Prostate gland (tissue), 2 donors: ENCODE measurements at regions not wholly inside any gene's neighbourhood (a gene's known extent, or its start where the extent isn't known, plus 50 kb on each side); places are given as distances from the start of the nearest gene placed in this dataset.

Experiments
- DNase-seq: peaks from one replicate; pipeline ENCODE4 v3.0.0-alpha.2; 2019; ENCODE audit warnings: low spot score
- H3K27ac ChIP-seq, 2 donors: fragments of 200-600 bp; sonication (generic); 2 replicates each; pipeline ENCODE4 v1.5.1; 2017 to 2019
- H3K27me3 ChIP-seq: fragments of 200-600 bp; sonication (generic); replicated peaks from 2 replicates; pipeline ENCODE4 v1.5.1; 2019; ENCODE audit not compliant: insufficient read depth
- H3K36me3 ChIP-seq, 2 donors: fragments of 200-600 bp; sonication (generic); 1 replicate in 1 of 2; 2 replicates in 1 of 2; pipeline versions ENCODE4 v1.5.1 to v1.8.1; 2017 to 2019
- H3K4me1 ChIP-seq: fragments of 200-600 bp; sonication (generic); replicated peaks from 2 replicates; pipeline ENCODE4 v1.5.1; 2019
- H3K4me3 ChIP-seq, 2 donors: fragments of 200-600 bp; sonication (generic); 2 replicates each; pipeline ENCODE4 v1.5.1; 2017 to 2019
- H3K9me3 ChIP-seq: fragments of 200-600 bp; sonication (generic); 2 replicates; pipeline ENCODE4 v1.5.1; 2017
- POLR2A ChIP-seq: fragments of 450-650 bp; IDR thresholded peaks from one replicate; pipeline ENCODE4 v1.6.1; 2016; ENCODE audit warnings: antibody characterized with exemption, mild to moderate bottlenecking
- POLR2AphosphoS5 ChIP-seq: sonication (generic); formaldehyde crosslinking; IDR thresholded peaks from one replicate; pipeline ENCODE4 v1.6.1; 2017; ENCODE audit warnings: antibody characterized with exemption
- WGBS: methylation state at CpG from one replicate; pipeline ENCODE4 v1.1.5; 2018; 5-methylcytosine and 5-hydroxymethylcytosine counted together
- intact Hi-C: fragments of 100-400 bp; cut with DNase I; formaldehyde crosslinking; loops from one replicate; pipeline ENCODE4 v1.14.2; 2022
- TF ChIP-seq, protein P1 (sequence below), 4 experiments: fragments of 200-600 bp in 2 of 4; fragments of 450-650 bp in 2 of 4; sonication (generic) in 2 of 4; IDR thresholded peaks; 1 replicate in 3 of 4; 2 replicates in 1 of 4; pipeline ENCODE4 v1.5.1; 2016 to 2019; ENCODE audit warnings: antibody characterized with exemption in 4 of 4, mild to moderate bottlenecking in 2 of 4, moderate library complexity in 2 of 4

DNA sequence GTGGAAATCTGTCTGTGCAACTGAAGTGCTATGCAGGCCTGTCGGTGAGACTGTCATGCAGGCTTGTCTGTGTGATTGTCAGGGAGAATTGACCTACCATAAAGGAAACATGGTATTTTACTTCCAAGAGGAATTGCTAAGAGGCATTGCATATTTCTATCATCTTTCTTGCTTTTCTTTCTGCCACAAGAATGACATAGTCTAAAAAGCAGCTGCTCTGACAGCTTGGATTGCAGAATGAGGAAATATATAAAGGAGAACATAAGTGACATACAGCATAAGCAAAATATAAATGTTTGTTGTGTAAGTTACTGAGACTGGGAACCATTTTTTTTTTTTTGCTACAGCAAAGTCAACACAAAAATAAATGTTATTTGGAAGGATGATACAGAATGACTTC lies 105.1 kb downstream of the MANEA start:
- no peaks in the 10 kb centered on the region for H3K4me1 ChIP-seq
- TF ChIP-seq POLR2A (no peak), POLR2AphosphoS5 (no peak)
- TF ChIP-seq, protein P1, sequence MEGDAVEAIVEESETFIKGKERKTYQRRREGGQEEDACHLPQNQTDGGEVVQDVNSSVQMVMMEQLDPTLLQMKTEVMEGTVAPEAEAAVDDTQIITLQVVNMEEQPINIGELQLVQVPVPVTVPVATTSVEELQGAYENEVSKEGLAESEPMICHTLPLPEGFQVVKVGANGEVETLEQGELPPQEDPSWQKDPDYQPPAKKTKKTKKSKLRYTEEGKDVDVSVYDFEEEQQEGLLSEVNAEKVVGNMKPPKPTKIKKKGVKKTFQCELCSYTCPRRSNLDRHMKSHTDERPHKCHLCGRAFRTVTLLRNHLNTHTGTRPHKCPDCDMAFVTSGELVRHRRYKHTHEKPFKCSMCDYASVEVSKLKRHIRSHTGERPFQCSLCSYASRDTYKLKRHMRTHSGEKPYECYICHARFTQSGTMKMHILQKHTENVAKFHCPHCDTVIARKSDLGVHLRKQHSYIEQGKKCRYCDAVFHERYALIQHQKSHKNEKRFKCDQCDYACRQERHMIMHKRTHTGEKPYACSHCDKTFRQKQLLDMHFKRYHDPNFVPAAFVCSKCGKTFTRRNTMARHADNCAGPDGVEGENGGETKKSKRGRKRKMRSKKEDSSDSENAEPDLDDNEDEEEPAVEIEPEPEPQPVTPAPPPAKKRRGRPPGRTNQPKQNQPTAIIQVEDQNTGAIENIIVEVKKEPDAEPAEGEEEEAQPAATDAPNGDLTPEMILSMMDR (IDR thresholded peaks at IDR 0.05) = no peak
- H3K36me3 ChIP-seq = no peaks in the 10 kb centered on the region
- intact Hi-C loops = no loop called here
- H3K4me3 ChIP-seq = no peak overlapping the region
- 52% methylated on average over 1 of the region's 1 CpG for WGBS
- H3K27ac ChIP-seq = no peak overlapping the region
- no peaks in the 10 kb centered on the region for H3K27me3 ChIP-seq
- H3K9me3 ChIP-seq = no peaks in the 10 kb centered on the region
- no peak for DNase-seq

DNA sequence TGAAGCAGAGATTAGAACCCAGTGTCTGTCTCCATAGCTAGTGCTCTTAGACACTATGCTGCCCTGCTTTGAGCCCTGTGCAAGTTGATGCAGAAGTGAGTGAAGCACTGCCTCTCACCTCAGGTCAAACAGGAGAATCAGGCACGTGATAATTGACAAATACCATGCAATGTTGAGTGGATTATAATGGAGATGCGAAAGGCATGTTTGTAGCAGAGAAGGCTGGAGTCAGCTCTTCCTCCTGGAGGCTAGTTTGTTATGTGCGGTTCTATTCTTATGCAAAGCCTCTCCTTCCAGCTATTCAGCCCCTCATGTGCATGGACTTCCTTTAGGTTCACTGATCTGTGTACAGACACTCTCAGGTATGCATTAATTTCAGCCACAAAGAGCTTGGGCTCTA lies 108.5 kb downstream of the MANEA start:
- TF ChIP-seq POLR2AphosphoS5 (no peak), POLR2A (no peak)
- TF ChIP-seq, protein P1 (IDR thresholded peaks at IDR 0.05) = no peak
- Histone ChIP-seq H3K27ac (no peak overlapping the region), H3K4me3 (no peak overlapping the region), H3K36me3 (no peaks in the 10 kb centered on the region), H3K27me3 (no peaks in the 10 kb centered on the region), H3K9me3 (no peaks in the 10 kb centered on the region), H3K4me1 (no peaks in the 10 kb centered on the region)
- DNase-seq = no peak
- intact Hi-C loops = no loop called here
- WGBS = 68% methylated on average over 3 of the region's 3 CpGs

DNA sequence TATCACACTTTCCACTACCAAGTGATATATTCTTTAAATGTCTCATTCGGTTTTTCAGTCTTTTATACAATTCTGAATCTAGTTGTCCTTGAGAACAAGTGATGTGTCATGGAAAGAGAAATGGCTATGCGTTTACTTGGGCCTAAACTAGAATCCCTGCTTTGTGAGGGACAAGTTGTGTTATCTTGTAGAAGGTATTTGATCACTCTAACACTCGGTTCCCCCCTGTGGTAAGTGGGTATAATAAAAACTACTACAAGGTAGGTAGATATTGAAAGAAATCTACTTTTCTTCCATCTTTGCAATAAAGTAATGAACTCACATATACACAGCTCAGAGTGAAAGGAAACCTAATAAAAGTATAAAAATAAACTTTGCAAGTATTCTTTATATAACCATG lies 108.9 kb downstream of the MANEA start:
- TF ChIP-seq POLR2AphosphoS5 (no peak), POLR2A (no peak)
- TF ChIP-seq, protein P1 (IDR thresholded peaks at IDR 0.05) = no peak
- DNase-seq = no peak

DNA sequence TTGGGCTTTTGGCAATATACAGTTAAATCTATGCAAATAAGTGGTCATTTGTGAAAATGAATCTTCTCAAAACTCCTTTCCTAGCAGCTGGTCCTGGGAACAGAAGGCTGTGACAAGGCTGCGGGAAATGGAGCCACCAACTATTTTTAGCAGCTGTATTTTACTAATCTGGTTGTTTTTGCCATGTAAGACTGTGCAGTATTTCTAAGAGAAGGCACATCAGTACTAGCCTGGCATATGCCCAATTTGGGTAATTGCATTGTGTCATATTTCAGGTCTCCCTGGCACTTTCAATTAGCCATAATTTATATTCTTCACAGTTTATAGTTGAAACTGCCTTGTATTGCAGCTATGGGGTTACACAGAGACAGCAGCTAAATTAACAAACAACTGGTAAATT lies 109.6 kb downstream of the MANEA start:
- no peak for TF ChIP-seq POLR2A
- TF ChIP-seq POLR2AphosphoS5 = no peak
- TF ChIP-seq, protein P1 (IDR thresholded peaks at IDR 0.05) = no peak
- no peak overlapping the region for H3K4me3 ChIP-seq
- H3K27ac ChIP-seq = no peak overlapping the region
- no peaks in the 10 kb centered on the region for H3K27me3 ChIP-seq
- no peaks in the 10 kb centered on the region for H3K36me3 ChIP-seq
- H3K4me1 ChIP-seq = no peaks in the 10 kb centered on the region
- intact Hi-C loops = no loop called here
- 77% methylated on average over 1 of the region's 1 CpG for WGBS
- no peaks in the 10 kb centered on the region for H3K9me3 ChIP-seq
- no peak for DNase-seq

More for the DNA sequence above, 108.9 kb downstream of the MANEA start:
- intact Hi-C loops = no loop called here
- no peaks in the 10 kb centered on the region for H3K4me1 ChIP-seq
- H3K4me3 ChIP-seq = no peak overlapping the region
- no peaks in the 10 kb centered on the region for H3K27me3 ChIP-seq
- 60% methylated on average over 3 of the region's 3 CpGs for WGBS
- H3K27ac ChIP-seq = no peak overlapping the region
- no peaks in the 10 kb centered on the region for H3K9me3 ChIP-seq
- no peaks in the 10 kb centered on the region for H3K36me3 ChIP-seq

DNA sequence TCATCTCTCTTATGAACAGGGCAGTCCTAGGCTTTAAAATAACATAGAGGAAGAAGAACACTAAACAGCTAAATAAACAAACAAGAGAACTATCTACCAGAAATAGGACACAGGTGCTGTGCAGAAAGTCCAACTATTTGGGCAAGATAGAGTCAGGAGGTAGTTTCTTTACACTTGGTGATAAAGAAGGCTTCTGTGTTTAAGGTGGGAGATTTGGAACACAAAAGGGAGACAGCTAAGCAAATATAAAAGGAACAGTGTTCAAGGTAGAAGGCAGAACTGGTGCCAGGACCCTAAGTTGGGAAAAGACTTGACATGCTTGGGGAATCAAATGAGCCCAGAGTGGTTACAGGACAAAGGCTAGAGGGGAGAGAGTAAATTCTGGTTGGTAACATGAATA lies 110.5 kb downstream of the MANEA start:
- no peaks in the 10 kb centered on the region for H3K36me3 ChIP-seq
- DNase-seq = no peak
- no peaks in the 10 kb centered on the region for H3K9me3 ChIP-seq
- H3K27me3 ChIP-seq = no peaks in the 10 kb centered on the region
- H3K4me3 ChIP-seq = no peak overlapping the region
- intact Hi-C loops = no loop called here
- TF ChIP-seq POLR2AphosphoS5 (no peak), POLR2A (no peak)
- TF ChIP-seq, protein P1 (IDR thresholded peaks at IDR 0.05) = no peak
- H3K4me1 ChIP-seq = no peaks in the 10 kb centered on the region
- H3K27ac ChIP-seq = no peak overlapping the region
